EH (cell line): ENCODE measurements at regions not wholly inside any gene's neighbourhood (a gene's known extent, or its start where the extent isn't known, plus 50 kb on each side); places are given as distances from the start of the nearest gene placed in this dataset.
"Not testable (repeated sequence)": the region's sequence is repeated elsewhere in the genome, so short reads cannot be mapped to it uniquely, and the experiment has no call there.

Source experiments
- DNase-seq: peaks from one replicate; pipeline ENCODE4 v3.0.0-alpha.2; 2015; ENCODE audit warnings: low read depth

DNA sequence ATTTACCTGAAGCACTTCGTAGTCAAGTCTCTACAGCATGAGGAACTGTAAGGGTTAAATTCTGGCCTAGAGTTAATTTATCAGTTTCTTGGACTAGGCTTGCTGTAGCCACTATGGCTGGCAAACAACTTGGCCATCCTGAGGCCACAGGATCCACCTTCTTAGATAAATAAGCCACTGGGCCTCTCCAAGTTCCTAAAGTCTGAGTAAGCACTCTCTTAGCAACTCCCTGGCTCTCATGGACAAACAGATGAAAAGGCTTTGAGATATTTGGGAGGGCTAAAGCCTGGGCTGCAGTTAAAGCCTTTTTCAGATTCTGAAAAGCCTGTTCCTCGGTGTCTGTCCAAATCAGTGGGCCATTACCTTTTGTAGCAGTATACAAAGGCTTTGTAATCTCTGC lies 675.0 kb downstream of the TMEM121 start:
- DNase-seq = no peak

GRCh38 chr14:106203438-106203837 lies 677.1 kb downstream of the TMEM121 start:
- DNase-seq = no peak

DNA sequence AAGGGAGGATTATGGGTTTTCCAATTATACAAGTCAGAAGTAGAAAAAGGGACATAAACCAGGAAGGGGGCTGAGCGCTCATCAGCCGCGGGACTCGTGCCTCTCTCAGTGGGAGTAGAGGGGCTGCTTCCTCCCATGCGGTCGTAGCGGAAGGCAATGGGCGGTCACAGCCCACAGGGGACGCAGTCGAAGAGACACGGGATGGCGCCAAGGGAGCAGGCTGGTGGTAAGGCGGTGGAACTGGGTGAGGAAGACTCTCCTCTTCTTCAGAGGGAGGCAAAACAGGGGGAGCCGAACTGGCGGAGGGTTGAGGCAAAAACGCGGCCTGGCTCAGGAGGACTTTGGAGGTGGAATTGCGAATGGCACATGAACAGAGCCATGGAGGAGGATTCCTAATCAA lies 677.7 kb downstream of the TMEM121 start:
- no peak for DNase-seq

DNA sequence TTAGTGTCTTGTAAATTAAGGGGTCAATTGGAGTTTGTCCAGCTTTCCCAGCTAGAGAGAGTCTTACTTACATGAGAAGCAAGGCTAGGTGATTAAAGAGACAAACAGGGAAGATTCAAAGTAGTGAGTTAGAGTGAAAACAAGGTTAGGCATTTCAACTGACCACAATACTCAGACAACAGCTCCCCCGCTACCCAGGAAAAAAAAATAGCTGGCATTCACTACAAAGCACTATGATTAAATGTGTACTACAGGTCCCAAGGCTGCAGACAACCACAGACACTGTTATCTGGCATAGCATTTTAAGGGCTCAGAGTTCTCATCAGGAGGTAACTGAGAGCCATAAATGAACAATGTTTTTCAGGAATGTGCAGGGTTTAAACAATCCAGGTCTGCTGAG lies 680.9 kb downstream of the TMEM121 start:
- DNase-seq = no peak

GRCh38 chr14:106208794-106209193 lies 682.4 kb downstream of the TMEM121 start:
- no peak for DNase-seq

- DNase-seq = no peak
These were observed 683.4 kb downstream of the TMEM121 start for GRCh38 chr14:106209755-106210154.

DNA sequence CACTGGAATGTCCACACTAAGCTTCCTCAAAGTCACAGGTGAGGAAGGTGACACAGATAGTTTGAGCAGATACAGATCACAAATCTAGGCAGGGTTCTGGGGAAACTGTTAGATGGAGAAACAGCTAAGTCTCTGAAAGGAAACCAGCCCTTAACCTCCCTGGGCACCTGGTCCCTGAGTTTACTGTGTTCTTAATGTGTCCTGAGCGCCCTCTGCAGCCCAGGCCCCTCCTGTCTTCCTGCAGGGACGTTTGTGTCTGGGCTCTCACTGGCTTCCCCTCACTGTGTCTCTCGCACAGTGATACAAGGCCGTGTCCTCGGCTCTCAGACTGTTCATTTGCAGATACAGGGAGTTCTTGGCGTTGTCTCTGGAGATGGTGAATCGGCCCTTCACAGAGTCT lies 684.3 kb downstream of the TMEM121 start:
- DNase-seq = no peak

DNA sequence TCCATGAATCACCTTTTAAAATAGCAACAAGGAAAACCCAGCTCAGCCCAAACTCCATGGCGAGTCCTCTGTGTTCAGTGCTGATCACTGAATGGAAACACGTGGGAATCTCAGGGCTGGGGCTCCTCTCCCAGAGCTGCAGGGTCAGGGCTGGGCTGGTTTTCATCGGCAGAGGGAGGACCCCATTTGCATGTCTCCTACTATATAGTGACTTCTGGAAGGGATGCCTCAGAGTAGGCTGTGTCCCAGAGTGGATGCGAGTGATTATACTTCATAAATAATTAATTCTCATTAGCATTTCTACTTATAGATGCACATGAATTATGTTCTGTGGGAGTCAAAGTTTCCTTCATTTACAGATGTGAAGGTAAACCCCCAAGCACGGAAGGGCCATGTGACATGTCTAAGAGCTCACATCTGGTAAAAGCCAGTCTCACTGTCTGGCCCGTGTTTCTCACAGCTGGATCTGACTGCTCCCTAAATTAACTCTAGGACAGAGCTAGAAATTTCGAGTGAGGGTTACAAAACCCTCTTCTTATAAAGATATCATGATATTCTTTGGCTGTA lies 685.0 kb downstream of the TMEM121 start:
- no peak for DNase-seq

DNA sequence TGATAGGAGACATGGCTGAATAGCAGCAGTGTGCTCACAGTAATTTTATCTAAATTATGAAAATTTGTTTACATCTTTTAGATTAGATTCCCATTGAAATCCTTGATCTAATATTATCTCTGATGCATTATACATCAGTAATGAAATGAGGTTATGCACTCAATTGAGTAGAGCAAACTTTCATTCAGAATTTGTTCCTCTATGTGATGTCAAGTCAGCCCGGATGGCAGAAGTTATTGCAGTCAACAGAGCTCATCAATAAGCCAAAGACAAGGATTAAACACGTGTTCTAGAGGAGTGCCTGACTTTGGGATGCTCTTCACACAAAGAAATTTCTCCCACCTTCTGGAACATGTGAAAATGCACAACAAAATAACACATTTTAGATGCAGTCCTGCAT lies 688.8 kb downstream of the TMEM121 start:
- no peak for DNase-seq

- DNase-seq = no peak
These were observed 690.3 kb downstream of the TMEM121 start for GRCh38 chr14:106216679-106217078.

GRCh38 chr14:106218174-106218573 lies 691.8 kb downstream of the TMEM121 start:
- no peak for DNase-seq

GRCh38 chr14:106222311-106222710 lies 695.9 kb downstream of the TMEM121 start:
- no peak for DNase-seq

DNA sequence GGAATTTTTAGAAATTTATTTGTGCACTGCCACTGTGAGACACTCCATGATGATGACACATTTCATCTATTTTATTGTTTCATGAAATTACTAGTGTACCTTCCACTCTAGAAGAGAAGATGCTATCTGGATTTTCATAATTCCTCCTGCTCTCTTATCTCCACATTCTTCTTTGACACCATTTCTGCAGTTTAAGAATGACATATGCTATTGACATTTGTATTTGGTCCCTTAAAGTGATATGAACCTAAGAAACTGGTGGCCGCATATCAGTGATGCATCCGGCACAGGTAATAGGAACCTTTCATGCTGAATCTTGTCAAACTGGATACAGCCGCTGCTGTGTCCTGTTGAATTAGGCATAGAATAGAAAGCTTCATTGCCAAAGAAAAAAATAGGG lies 696.3 kb downstream of the TMEM121 start:
- no peak for DNase-seq

DNA sequence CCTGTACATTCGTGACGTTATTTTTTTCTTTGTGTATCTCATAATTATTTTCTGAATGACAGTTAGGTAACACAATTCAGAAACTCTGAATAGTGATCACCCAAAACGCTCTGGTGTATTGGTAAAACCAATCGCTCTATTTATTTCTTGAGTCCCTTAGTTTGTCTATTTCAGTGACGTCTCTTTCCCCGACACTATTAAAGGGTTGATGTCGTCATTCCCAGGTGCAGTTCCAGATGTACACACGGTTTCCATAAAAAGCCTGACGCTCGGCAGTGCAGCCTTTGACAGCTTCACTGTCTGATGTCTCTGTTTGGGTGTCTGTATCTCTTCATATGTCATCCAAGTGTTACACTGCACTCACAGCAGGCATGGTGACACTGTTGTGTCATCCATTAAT lies 701.4 kb downstream of the TMEM121 start:
- no peak for DNase-seq

DNA sequence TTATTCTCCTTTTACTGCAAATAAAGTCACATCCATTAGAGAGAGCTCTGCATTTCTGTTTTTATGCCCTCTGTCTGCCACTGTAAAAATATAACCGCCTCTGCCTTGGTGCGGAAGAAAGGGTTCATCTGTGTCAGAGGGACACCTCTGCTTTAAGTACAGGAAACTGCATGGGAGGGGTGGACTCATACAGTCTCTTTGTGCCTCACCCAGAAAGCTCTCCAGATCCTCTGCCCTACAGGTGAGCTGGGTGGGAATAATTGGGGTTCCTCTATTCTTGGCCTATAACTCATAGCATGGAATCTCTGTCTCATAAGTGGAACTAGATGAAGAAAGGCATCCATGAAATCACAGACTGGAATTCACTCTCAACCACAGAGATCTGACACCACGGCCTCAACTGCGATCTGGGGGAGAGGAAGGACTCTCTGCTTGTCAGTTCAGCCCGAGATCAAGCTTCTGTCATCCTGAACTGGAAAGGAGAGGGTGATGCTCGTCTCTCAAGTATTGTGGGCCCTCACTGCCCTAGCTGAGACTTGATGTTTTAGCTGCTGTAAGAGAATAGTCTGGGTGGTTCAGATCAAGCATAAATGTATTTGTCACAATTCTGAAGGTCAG lies 702.3 kb downstream of the TMEM121 start:
- DNase-seq = no peak

DNA sequence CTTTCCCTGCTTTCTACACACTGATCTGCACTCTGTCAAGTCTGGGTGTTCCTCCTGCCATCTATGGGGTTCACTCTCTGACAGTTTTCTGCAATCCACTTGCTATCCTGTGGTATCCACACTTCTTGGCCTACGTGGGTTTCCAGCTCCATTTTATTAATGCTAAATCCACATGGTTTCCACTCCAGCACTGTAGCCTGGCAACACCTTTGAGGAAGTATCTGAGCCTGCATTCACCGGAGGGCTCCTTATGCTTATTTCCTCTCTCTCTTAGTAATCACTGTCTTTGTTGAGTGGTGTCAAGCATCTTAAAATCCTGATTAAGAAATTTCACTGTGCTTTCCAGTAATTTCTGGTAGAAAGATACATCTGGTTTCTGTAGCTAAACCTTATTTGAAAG lies 703.7 kb downstream of the TMEM121 start:
- DNase-seq = no peak

- not testable (repeated sequence) for DNase-seq
These were observed 706.8 kb downstream of the TMEM121 start for GRCh38 chr14:106233191-106233590.

- not testable (repeated sequence) for DNase-seq
These were observed 708.3 kb downstream of the TMEM121 start for GRCh38 chr14:106234525-106235254.

GRCh38 chr14:106235356-106236159 lies 709.2 kb downstream of the TMEM121 start:
- no peak for DNase-seq

DNA sequence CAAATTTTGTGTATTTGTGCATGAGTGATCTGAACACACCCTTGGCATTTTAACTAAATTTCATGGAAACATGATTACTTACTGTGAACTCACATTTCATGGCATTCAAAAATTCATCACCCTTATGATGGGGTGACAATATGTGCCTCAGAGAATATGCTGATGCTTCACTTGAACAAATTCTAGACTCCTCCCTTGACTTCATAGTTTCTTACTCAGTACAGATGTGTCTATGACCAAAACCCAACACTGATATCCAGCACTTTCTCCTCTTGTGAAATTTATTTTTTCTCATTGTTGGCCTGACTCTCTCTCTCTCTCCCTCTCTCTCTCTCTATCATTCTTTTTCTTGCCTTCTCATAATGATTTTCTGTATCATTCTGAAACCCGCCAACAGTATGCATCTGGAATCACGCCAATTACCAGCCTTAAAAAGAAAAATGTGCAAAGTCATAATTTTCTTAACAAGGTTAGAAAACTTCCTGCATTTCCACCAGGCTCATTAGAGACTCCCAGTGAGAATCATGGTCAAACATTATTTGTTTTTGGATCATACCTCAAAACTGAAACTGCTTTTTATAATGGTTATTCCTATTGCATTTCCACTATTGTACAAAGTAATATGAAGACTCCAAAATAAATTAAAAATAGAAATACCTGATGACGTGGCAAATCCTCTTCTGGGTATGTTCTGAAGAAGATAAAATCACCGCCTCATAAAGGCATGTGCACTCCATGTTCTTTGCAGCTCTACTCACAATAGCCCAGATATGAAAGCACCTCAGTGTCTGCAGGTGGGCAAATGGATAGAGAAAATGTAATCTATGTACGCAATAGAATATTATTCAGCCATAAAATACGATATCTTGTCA lies 722.2 kb downstream of the TMEM121 start:
- DNase-seq = no peak

DNA sequence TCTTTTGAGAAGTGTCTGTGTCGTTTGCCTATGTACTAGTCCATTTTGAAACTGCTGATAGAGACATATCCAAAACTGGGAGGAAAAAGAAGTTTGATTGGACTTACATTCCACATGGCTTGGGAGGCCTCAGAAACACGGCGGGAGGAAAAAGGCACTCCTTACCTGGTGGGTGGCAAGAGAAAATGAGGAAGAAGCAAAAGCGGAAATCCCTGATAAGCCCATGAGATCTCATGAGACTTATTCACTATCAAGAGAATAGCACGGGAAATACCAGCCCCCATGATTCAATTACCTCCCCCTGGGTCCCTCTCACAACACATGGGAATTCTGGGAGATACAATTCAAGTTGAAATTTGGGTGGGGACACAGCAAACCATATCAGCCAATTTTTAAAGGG lies 727.6 kb downstream of the TMEM121 start:
- not testable (repeated sequence) for DNase-seq

DNA sequence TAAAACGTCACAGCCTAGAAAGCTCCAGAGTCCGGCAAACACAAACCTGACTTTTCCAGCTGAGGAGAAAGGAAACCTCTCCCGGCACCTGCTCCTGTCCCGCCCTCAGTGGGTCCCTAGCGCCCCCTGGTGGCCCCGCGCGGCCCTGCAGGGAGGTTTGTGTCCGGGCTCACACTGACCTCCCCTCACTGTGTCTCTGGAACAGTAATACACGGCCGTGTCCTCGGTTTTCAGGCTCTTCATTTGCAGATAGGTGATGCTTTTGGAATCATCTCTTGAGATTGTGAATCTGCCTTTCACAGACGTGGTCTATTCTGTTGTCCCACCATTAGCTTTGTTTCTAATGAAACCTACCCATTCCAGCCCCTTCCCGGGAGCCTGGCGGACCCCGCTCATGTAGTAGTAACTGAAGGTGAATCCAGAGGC lies 731.2 kb downstream of the TMEM121 start:
- not testable (repeated sequence) for DNase-seq
